ENCODE measurements at regions not wholly inside any gene's neighbourhood (a gene's known extent, or its start where the extent isn't known, plus 50 kb on each side); places are given as distances from the start of the nearest gene placed in this dataset.

- Histone ChIP-seq H3K9me1 (ENCODE audit: control insufficient read depth, extremely low read depth, insufficient read depth, low read length) (no peaks in the 10 kb centered on the region), H3K9me3 (ENCODE audit: control insufficient read depth, low read depth, low read length) (no peaks in the 10 kb centered on the region), H3K4me3 (ENCODE audit: control insufficient read depth in 2 of 3, extremely low read depth in 1 of 3, insufficient read depth in 2 of 3, low read depth in 1 of 3, low read length in 3 of 3) (no peak overlapping the region), H3K79me2 (ENCODE audit: control insufficient read depth, insufficient read depth, low read length) (no peaks in the 10 kb centered on the region), H3K27me3 (ENCODE audit: control insufficient read depth, extremely low read depth, insufficient read depth, low read length) (no peaks in the 10 kb centered on the region), H3K4me2 (ENCODE audit: control insufficient read depth, extremely low read depth, insufficient read depth, low read depth, low read length) (no peak overlapping the region), H3K9ac (ENCODE audit: control insufficient read depth, extremely low read depth, insufficient read depth, low read length) (no peak overlapping the region), H3K36me3 (ENCODE audit: control insufficient read depth in 2 of 2, extremely low read depth in 1 of 2, insufficient read depth in 2 of 2, low read length in 2 of 2) (no peaks in the 10 kb centered on the region), H3K27ac (ENCODE audit: control insufficient read depth, insufficient read depth, low read length) (no peak overlapping the region), H3K4me1 (ENCODE audit: control insufficient read depth, extremely low read depth, insufficient read depth, low read length) (no peaks in the 10 kb centered on the region), H4K20me1 (ENCODE audit: control insufficient read depth, extremely low read depth, insufficient read depth, low read length) (no peaks in the 10 kb centered on the region), H2AFZ (ENCODE audit: control insufficient read depth, low read length) (no peak overlapping the region)
- no peak for TF ChIP-seq CTCF (optimal IDR thresholded peaks at IDR 0.05 in 1 of 3, IDR thresholded peaks at IDR 0.05 in 1 of 3, conservative IDR thresholded peaks at IDR 0.05 in 1 of 3; ENCODE audit: extremely low read depth in 1 of 3, insufficient read depth in 2 of 3, low read length in 3 of 3)
- TF ChIP-seq EZH2 (IDR thresholded peaks at IDR 0.05; ENCODE audit: low read length), result no peak
- DNase-seq (ENCODE audit: low read depth, low spot score) (no peak), FAIRE-seq (no peak)
- dilution Hi-C loops (cut with MboI; ENCODE audit: extremely low pct_ligation_motif_present, low sequenced_read_pairs), result no loop called here
Measured at GRCh38 chr20:7085467-7085866, 318.0 kb downstream of the BMP2 start.

- FAIRE-seq, result no peak
- H3K9me3 ChIP-seq (ENCODE audit: control insufficient read depth, low read depth, low read length), result no peaks in the 10 kb centered on the region
- no peaks in the 10 kb centered on the region for H3K9me1 ChIP-seq (ENCODE audit: control insufficient read depth, extremely low read depth, insufficient read depth, low read length)
- no peak overlapping the region for H3K9ac ChIP-seq (ENCODE audit: control insufficient read depth, extremely low read depth, insufficient read depth, low read length)
- no peak overlapping the region for H3K27ac ChIP-seq (ENCODE audit: control insufficient read depth, insufficient read depth, low read length)
- no peaks in the 10 kb centered on the region for H4K20me1 ChIP-seq (ENCODE audit: control insufficient read depth, extremely low read depth, insufficient read depth, low read length)
- no peak overlapping the region for H3K4me2 ChIP-seq (ENCODE audit: control insufficient read depth, extremely low read depth, insufficient read depth, low read depth, low read length)
- H3K27me3 ChIP-seq (ENCODE audit: control insufficient read depth, extremely low read depth, insufficient read depth, low read length), result no peaks in the 10 kb centered on the region
- TF ChIP-seq CTCF (optimal IDR thresholded peaks at IDR 0.05 in 1 of 3, IDR thresholded peaks at IDR 0.05 in 1 of 3, conservative IDR thresholded peaks at IDR 0.05 in 1 of 3; ENCODE audit: extremely low read depth in 1 of 3, insufficient read depth in 2 of 3, low read length in 3 of 3), result no peak
- no peak for TF ChIP-seq EZH2 (IDR thresholded peaks at IDR 0.05; ENCODE audit: low read length)
- no peak overlapping the region for H3K4me3 ChIP-seq (ENCODE audit: control insufficient read depth in 2 of 3, extremely low read depth in 1 of 3, insufficient read depth in 2 of 3, low read depth in 1 of 3, low read length in 3 of 3)
- H2AFZ ChIP-seq (ENCODE audit: control insufficient read depth, low read length), result no peak overlapping the region
- DNase-seq (ENCODE audit: low read depth, low spot score), result no peak
- H3K79me2 ChIP-seq (ENCODE audit: control insufficient read depth, insufficient read depth, low read length), result no peaks in the 10 kb centered on the region
- dilution Hi-C loops (cut with MboI; ENCODE audit: extremely low pct_ligation_motif_present, low sequenced_read_pairs), result no loop called here
- H3K4me1 ChIP-seq (ENCODE audit: control insufficient read depth, extremely low read depth, insufficient read depth, low read length), result no peaks in the 10 kb centered on the region
- no peaks in the 10 kb centered on the region for H3K36me3 ChIP-seq (ENCODE audit: control insufficient read depth in 2 of 2, extremely low read depth in 1 of 2, insufficient read depth in 2 of 2, low read length in 2 of 2)
Measured at GRCh38 chr20:7087803-7088202, 320.3 kb downstream of the BMP2 start.

All from keratinocyte (primary cell).